HCT116 (cell line): ENCODE measurements at regions not wholly inside any gene's neighbourhood (a gene's known extent, or its start where the extent isn't known, plus 50 kb on each side); places are given as distances from the start of the nearest gene placed in this dataset.

Experiments
- ATAC-seq: fragments of 200-7000 bp; cut with Tn5 transposase; 2 replicates; pipeline ENCODE4 v1.9.1; 2020; ENCODE audit warnings: mild to moderate bottlenecking, moderate library complexity
- BruUV-seq: library from RNA; stranded (reverse); fragments of 400-500 nt; replicated peaks from 2 replicates; lab custom pipeline; 2021; lab: Mats Ljungman, UMichigan
- CTCF ChIA-PET: fragments of 300-600 bp; sonication (Branson Sonifier 250); formaldehyde crosslinking; loops from one replicate; lab custom pipeline; 2021; ENCODE audit warnings: antibody characterized with exemption; lab: Charles Lee
- POLR2A ChIA-PET: fragments of 300-600, 350-600 bp; sonication (Branson Sonifier 250); formaldehyde crosslinking; loops from one replicate; lab custom pipeline; 2021; ENCODE audit warnings: antibody characterized with exemption; lab: Charles Lee
- RAD21 ChIA-PET, 2 experiments: fragments of 300-600 bp; sonication (Branson Sonifier 250); formaldehyde crosslinking; loops; one replicate each; lab custom pipeline; 2023; ENCODE audit warnings: low total read pairs in 2 of 2; ENCODE audit not compliant: uncharacterized antibody in 2 of 2, unreplicated experiment in 2 of 2, low non-redundant PET in 1 of 2; lab: Charles Lee
- DNase-seq: peaks from one replicate; pipeline ENCODE4 v3.0.0-alpha.2; 2010; ENCODE audit warnings: low read depth, low spot score
- H2AFZ ChIP-seq: fragments of 200-600 bp; shearing (Covaris generic), sonication (generic); 2 replicates; pipeline ENCODE4 v1.6.1; 2017; ENCODE audit warnings: low read depth, mixed run types, mixed read lengths, antibody characterized with exemption, low read length; ENCODE audit not compliant: poor library complexity, severe bottlenecking
- H3K27ac ChIP-seq: 2 replicates; pipeline ENCODE4 v1.5.1; 2012; ENCODE audit warnings: low read depth, low read length
- H3K27me3 ChIP-seq: fragments of 200-600 bp; sonication (generic); 2 replicates; pipeline ENCODE4 v1.6.1; 2016; ENCODE audit warnings: mixed run types, low read length, mixed read lengths; ENCODE audit not compliant: insufficient read depth
- H3K36me3 ChIP-seq, 2 experiments: fragments of 200-500 bp in 1 of 2; fragments of 200-600 bp in 1 of 2; sonication (Bioruptor generic) in 1 of 2; sonication (generic) in 1 of 2; 2 replicates each; pipeline versions ENCODE4 v1.5.1 to v1.6.1; 2014 to 2016; ENCODE audit warnings: low read length in 2 of 2, inconsistent platforms in 1 of 2, mixed read lengths in 1 of 2, mixed run types in 1 of 2; ENCODE audit not compliant: insufficient read depth in 2 of 2, control insufficient read depth in 1 of 2
- H3K4me1 ChIP-seq, 2 experiments: fragments of 200-600 bp in 1 of 2; sonication (generic) in 1 of 2; 2 replicates each; pipeline versions ENCODE4 v1.5.1 to v1.6.1; 2012 to 2017; ENCODE audit warnings: low read length in 2 of 2, inconsistent platforms in 1 of 2, mild to moderate bottlenecking in 1 of 2, mixed read lengths in 1 of 2, mixed run types in 1 of 2, moderate library complexity in 1 of 2; ENCODE audit not compliant: insufficient read depth in 2 of 2, control insufficient read depth in 1 of 2
- H3K4me2 ChIP-seq: fragments of 200-600 bp; sonication (generic); 2 replicates; pipeline ENCODE4 v1.6.1; 2017; ENCODE audit warnings: mixed run types, low read length, mixed read lengths
- H3K4me3 ChIP-seq, 2 experiments: fragments of 200-600 bp in 1 of 2; sonication (generic) in 1 of 2; replicated peaks in 1 of 2; 2 replicates each; pipeline ENCODE4 v1.5.1; 2011 to 2016; ENCODE audit warnings: low read length in 2 of 2, control low read depth in 1 of 2, low read depth in 1 of 2, mild to moderate bottlenecking in 1 of 2, mixed read lengths in 1 of 2, mixed run types in 1 of 2
- H3K79me2 ChIP-seq: fragments of 200-600 bp; sonication (generic); 2 replicates; pipeline ENCODE4 v1.6.1; 2017; ENCODE audit warnings: mild to moderate bottlenecking, mixed run types, low read length, moderate library complexity, mixed read lengths; ENCODE audit not compliant: insufficient read depth
- H3K9ac ChIP-seq: fragments of 200-600 bp; sonication (generic); 2 replicates; pipeline ENCODE4 v1.6.1; 2016; ENCODE audit warnings: low read length, mixed read lengths
- H3K9me2 ChIP-seq: fragments of 200-600 bp; sonication (generic), shearing (Covaris generic); 2 replicates; pipeline ENCODE4 v1.6.1; 2017; ENCODE audit warnings: mixed run types, mild to moderate bottlenecking, moderate library complexity; ENCODE audit not compliant: insufficient read depth
- H3K9me3 ChIP-seq, 2 experiments: fragments of 200-500 bp in 1 of 2; fragments of 200-600 bp in 1 of 2; sonication (Bioruptor generic) in 1 of 2; sonication (generic) in 1 of 2; 2 replicates each; pipeline ENCODE4 v1.6.1; 2014 to 2017; ENCODE audit warnings: low read length in 2 of 2, mixed read lengths in 2 of 2, inconsistent platforms in 1 of 2, low read depth in 1 of 2, mild to moderate bottlenecking in 1 of 2, mixed run types in 1 of 2, moderate library complexity in 1 of 2; ENCODE audit not compliant: control insufficient read depth in 1 of 2, insufficient read depth in 1 of 2
- H4K20me1 ChIP-seq: fragments of 200-600 bp; sonication (generic), shearing (Covaris generic); 2 replicates; pipeline ENCODE4 v1.6.1; 2017; ENCODE audit warnings: mixed run types, mild to moderate bottlenecking, moderate library complexity; ENCODE audit not compliant: insufficient read depth
- CTCF ChIP-seq, 3 experiments: fragments of 200-600 bp in 1 of 3; sonication (generic) in 1 of 3; IDR thresholded peaks in 2 of 3; conservative IDR thresholded peaks in 1 of 3; 2 replicates each; pipeline ENCODE4 v1.5.1; 2012 to 2017; ENCODE audit warnings: low read depth in 2 of 3, low read length in 2 of 3, antibody characterized with exemption in 1 of 3, borderline replicate concordance in 1 of 3, control low read depth in 1 of 3, mild to moderate bottlenecking in 1 of 3, mixed read lengths in 1 of 3, mixed run types in 1 of 3, moderate library complexity in 1 of 3; ENCODE audit not compliant: insufficient read depth in 1 of 3
- JUND ChIP-seq: IDR thresholded peaks from 2 replicates; pipeline ENCODE4 v1.6.1; 2012
- SIN3A ChIP-seq: IDR thresholded peaks from 2 replicates; pipeline ENCODE4 v1.6.1; 2012; ENCODE audit warnings: low read depth
- SP1 ChIP-seq: IDR thresholded peaks from 2 replicates; pipeline ENCODE4 v1.6.1; 2012; ENCODE audit warnings: low read depth
- SRF ChIP-seq: IDR thresholded peaks from 2 replicates; pipeline ENCODE4 v1.6.1; 2012; ENCODE audit warnings: low read depth
- YY1 ChIP-seq: IDR thresholded peaks from 2 replicates; pipeline ENCODE4 v1.6.1; 2011; ENCODE audit warnings: low read length, low read depth, moderate library complexity, mild to moderate bottlenecking; ENCODE audit not compliant: insufficient replicate concordance; ENCODE audit errors: extremely low read depth
- intact Hi-C: fragments of 100-400 bp; cut with micrococcal nuclease; formaldehyde crosslinking; loops from 2 replicates; pipeline ENCODE4 v1.10.0; 2022
- TF ChIP-seq, protein P1 (sequence below): IDR thresholded peaks from 2 replicates; pipeline ENCODE4 v1.6.1; 2012

- Histone ChIP-seq H3K4me1 (no peaks in the 10 kb centered on the region), H3K36me3 (no peaks in the 10 kb centered on the region), H3K4me3 (no peak overlapping the region), H3K27ac (no peak overlapping the region), H4K20me1 (no peaks in the 10 kb centered on the region), H3K27me3 (peaks cover 3% of the 10 kb centered on the region; the same call in 1 of the 2 replicates), H2AFZ (no peak overlapping the region), H3K9me3 (no peaks in the 10 kb centered on the region), H3K9me2 (no peaks in the 10 kb centered on the region), H3K9ac (no peak overlapping the region), H3K79me2 (no peaks in the 10 kb centered on the region), H3K4me2 (no peak overlapping the region)
- no peak for ATAC-seq
- BruUV-seq = no TSS peak
- intact Hi-C loops = no loop called here
- ChIA-PET RAD21 (no interaction called here), CTCF (no interaction called here), POLR2A (no interaction called here)
- DNase-seq = no peak
- TF ChIP-seq SIN3A (no peak), SP1 (no peak), JUND (no peak)
- TF ChIP-seq, protein P1, sequence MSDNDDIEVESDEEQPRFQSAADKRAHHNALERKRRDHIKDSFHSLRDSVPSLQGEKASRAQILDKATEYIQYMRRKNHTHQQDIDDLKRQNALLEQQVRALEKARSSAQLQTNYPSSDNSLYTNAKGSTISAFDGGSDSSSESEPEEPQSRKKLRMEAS = no peak
These were observed 110.8 kb upstream of the ELAC2 start for GRCh38 chr17:13128676-13129075.

- Histone ChIP-seq H3K79me2 (no peaks in the 10 kb centered on the region), H3K4me1 (no peaks in the 10 kb centered on the region), H3K27ac (no peak overlapping the region), H3K9ac (no peak overlapping the region), H3K9me3 (no peaks in the 10 kb centered on the region), H3K36me3 (no peaks in the 10 kb centered on the region), H3K9me2 (no peaks in the 10 kb centered on the region), H2AFZ (no peak overlapping the region), H3K4me3 (no peak overlapping the region), H4K20me1 (no peaks in the 10 kb centered on the region), H3K27me3 (peaks cover 3% of the 10 kb centered on the region; the same call in 1 of the 2 replicates), H3K4me2 (no peak overlapping the region)
- intact Hi-C loops = no loop called here
- RAD21 ChIA-PET = no interaction called here
- TF ChIP-seq YY1 (no peak), SRF (no peak), CTCF (IDR thresholded peaks at IDR 0.05 in 2 of 3, conservative IDR thresholded peaks at IDR 0.05 in 1 of 3; ENCODE audit: borderline replicate concordance in 1 of 3, insufficient read depth in 1 of 3, low read depth in 2 of 3, low read length in 2 of 3) (no peak)
- ATAC-seq (no peak), DNase-seq (no peak)
- POLR2A ChIA-PET = no interaction called here
- BruUV-seq = no TSS peak
- CTCF ChIA-PET = no interaction called here
These were observed 110.2 kb upstream of the ELAC2 start for GRCh38 chr17:13127921-13128602.
